Erythroblast (primary cell): ENCODE measurements at regions not wholly inside any gene's neighbourhood (a gene's known extent, or its start where the extent isn't known, plus 50 kb on each side); places are given as distances from the start of the nearest gene placed in this dataset.
"Not testable (repeated sequence)": the region's sequence is repeated elsewhere in the genome, so short reads cannot be mapped to it uniquely, and the experiment has no call there.

Experiments
- DNase-seq, 2 experiments: peaks; one replicate each; lab custom pipeline; 2025; lab: John Stamatoyannopoulos, UW
- GATA1 ChIP-seq: IDR thresholded peaks from 2 replicates; pipeline ENCODE4 v1.6.1; 2011; ENCODE audit warnings: low read depth, mild to moderate bottlenecking, control low read depth, low read length, moderate library complexity
- POLR2A ChIP-seq: IDR thresholded peaks from 2 replicates; pipeline ENCODE4 v1.6.1; 2011; ENCODE audit warnings: mild to moderate bottlenecking, low read length

- no peak for DNase-seq
- TF ChIP-seq GATA1 (no peak), POLR2A (no peak)
Observed at GRCh38 chr14:76292561-76292960, 83.4 kb upstream of the ESRRB start.

- no peak for DNase-seq
- TF ChIP-seq GATA1 (no peak), POLR2A (no peak)
Observed at GRCh38 chr14:76293221-76293620, 82.7 kb upstream of the ESRRB start.

- TF ChIP-seq GATA1 (no peak), POLR2A (no peak)
- DNase-seq, result no peak
Observed at GRCh38 chr14:76293923-76294322, 82.0 kb upstream of the ESRRB start.

GRCh38 chr14:76294876-76295275 lies 81.1 kb upstream of the ESRRB start:
- DNase-seq, result no peak
- TF ChIP-seq POLR2A, result no peak
- no peak for TF ChIP-seq GATA1

GRCh38 chr14:76298896-76299295 lies 77.0 kb upstream of the ESRRB start:
- no peak for DNase-seq
- TF ChIP-seq POLR2A (no peak), GATA1 (no peak)

- not testable (repeated sequence) for DNase-seq
Observed at GRCh38 chr14:76303188-76303587, 72.7 kb upstream of the ESRRB start.

- DNase-seq, result no peak
- TF ChIP-seq GATA1 (no peak), POLR2A (no peak)
Observed at GRCh38 chr14:76304536-76305267, 71.2 kb upstream of the ESRRB start.

- no peak for DNase-seq
- TF ChIP-seq POLR2A, result no peak
- TF ChIP-seq GATA1, result no peak
Observed at GRCh38 chr14:76305268-76305826, 70.6 kb upstream of the ESRRB start.

- DNase-seq, result no peak
- TF ChIP-seq GATA1, result no peak
Observed at GRCh38 chr14:76306131-76306530, 69.8 kb upstream of the ESRRB start.

- no peak for DNase-seq
- no peak for TF ChIP-seq POLR2A
- no peak for TF ChIP-seq GATA1
Observed at GRCh38 chr14:76307786-76308780, 67.9 kb upstream of the ESRRB start.

GRCh38 chr14:76309572-76310162 lies 66.3 kb upstream of the ESRRB start:
- DNase-seq, result no peak
- TF ChIP-seq POLR2A, result no peak
- no peak for TF ChIP-seq GATA1

GRCh38 chr14:76311079-76311758 lies 64.7 kb upstream of the ESRRB start:
- TF ChIP-seq POLR2A (no peak), GATA1 (no peak)
- DNase-seq, result no peak

GRCh38 chr14:76312821-76313220 lies 63.1 kb upstream of the ESRRB start:
- no peak for DNase-seq
- no peak for TF ChIP-seq GATA1
- TF ChIP-seq POLR2A, result no peak
